Activated T-cell treated with anti-CD3 and anti-CD28 coated beads, Interleukin-2, amount 50 U/mL, for 72 hours (primary cell): ENCODE measurements at regions not wholly inside any gene's neighbourhood (a gene's known extent, or its start where the extent isn't known, plus 50 kb on each side); places are given as distances from the start of the nearest gene placed in this dataset.

Source experiments
- ATAC-seq, 2 donors: fragments of 150-1000 bp; cut with Tn5 transposase; replicated peaks in 1 of 2; 2 replicates each; pipeline ENCODE4 v1.10.0; 2021; ENCODE audit warnings: moderate library complexity in 2 of 2, mild to moderate bottlenecking in 1 of 2
- DNase-seq, 2 donors: peaks; one replicate each; pipeline ENCODE4 v3.0.0; 2021 to 2022; ENCODE audit warnings: mixed read lengths in 1 of 2
- H3K27ac Mint-ChIP-seq: one replicate; pipeline ENCODE4 v1.8.0; 2022; ENCODE audit warnings: mild to moderate bottlenecking, moderate library complexity, mixed read lengths
- H3K27me3 Mint-ChIP-seq: one replicate; pipeline ENCODE4 v1.8.0; 2022; ENCODE audit warnings: low read depth, mixed read lengths
- H3K36me3 Mint-ChIP-seq, 2 donors: one replicate each; pipeline ENCODE4 v1.8.0; 2022; ENCODE audit warnings: mixed read lengths in 2 of 2, mild to moderate bottlenecking in 1 of 2; ENCODE audit not compliant: insufficient read depth in 2 of 2
- H3K4me1 Mint-ChIP-seq: one replicate; pipeline ENCODE4 v1.8.0; 2022; ENCODE audit warnings: low read depth, mixed read lengths
- H3K4me3 Mint-ChIP-seq, 2 donors: one replicate each; pipeline ENCODE4 v1.8.0; 2022; ENCODE audit warnings: mild to moderate bottlenecking in 2 of 2, mixed read lengths in 2 of 2, moderate library complexity in 2 of 2
- H3K9me3 Mint-ChIP-seq, 2 donors: one replicate each; pipeline ENCODE4 v1.8.0; 2022; ENCODE audit warnings: mixed read lengths in 2 of 2

GRCh38 chr4:111698361-111698760 is 446.9 kb upstream of the FAM241A start:
- H3K36me3 Mint-ChIP-seq: no peaks in the 10 kb centered on the region
- H3K4me3 Mint-ChIP-seq: no peak overlapping the region
- H3K9me3 Mint-ChIP-seq: peaks cover 0 to 1% of the 10 kb centered on the region in 2 donors
- H3K4me1 Mint-ChIP-seq: no peaks in the 10 kb centered on the region
- no peak overlapping the region for H3K27ac Mint-ChIP-seq
- no peak for DNase-seq
- ATAC-seq: no peak
- H3K27me3 Mint-ChIP-seq: no peaks in the 10 kb centered on the region

GRCh38 chr4:111699165-111699564 is 446.1 kb upstream of the FAM241A start:
- no peak for ATAC-seq
- no peak overlapping the region for H3K27ac Mint-ChIP-seq
- no peak for DNase-seq
- H3K9me3 Mint-ChIP-seq: peaks cover 0 to under 1% of the 10 kb centered on the region in 2 donors
- H3K4me1 Mint-ChIP-seq: no peaks in the 10 kb centered on the region
- H3K27me3 Mint-ChIP-seq: no peaks in the 10 kb centered on the region
- no peak overlapping the region for H3K4me3 Mint-ChIP-seq
- no peaks in the 10 kb centered on the region for H3K36me3 Mint-ChIP-seq

- no peaks in the 10 kb centered on the region for H3K36me3 Mint-ChIP-seq
- DNase-seq (no peak), ATAC-seq (no peak)
- H3K27ac Mint-ChIP-seq: no peak overlapping the region
- no peaks in the 10 kb centered on the region for H3K27me3 Mint-ChIP-seq
- no peaks in the 10 kb centered on the region for H3K9me3 Mint-ChIP-seq
- no peaks in the 10 kb centered on the region for H3K4me1 Mint-ChIP-seq
- no peak overlapping the region for H3K4me3 Mint-ChIP-seq
These were observed 444.2 kb upstream of the FAM241A start for GRCh38 chr4:111701102-111701501.

GRCh38 chr4:111707491-111707890 is 437.8 kb upstream of the FAM241A start:
- no peak overlapping the region for H3K27ac Mint-ChIP-seq
- DNase-seq: no peak
- no peaks in the 10 kb centered on the region for H3K36me3 Mint-ChIP-seq
- H3K27me3 Mint-ChIP-seq: no peaks in the 10 kb centered on the region
- H3K9me3 Mint-ChIP-seq: no peaks in the 10 kb centered on the region
- H3K4me1 Mint-ChIP-seq: no peaks in the 10 kb centered on the region
- no peak overlapping the region for H3K4me3 Mint-ChIP-seq
- ATAC-seq: no peak

GRCh38 chr4:111712093-111712677 is 433.1 kb upstream of the FAM241A start:
- no peak overlapping the region for H3K4me3 Mint-ChIP-seq
- H3K9me3 Mint-ChIP-seq: no peaks in the 10 kb centered on the region
- ATAC-seq (no peak), DNase-seq (no peak)
- H3K36me3 Mint-ChIP-seq: no peaks in the 10 kb centered on the region
- H3K4me1 Mint-ChIP-seq: no peaks in the 10 kb centered on the region
- no peak overlapping the region for H3K27ac Mint-ChIP-seq
- H3K27me3 Mint-ChIP-seq: no peaks in the 10 kb centered on the region

GRCh38 chr4:111713276-111713675 is 432.0 kb upstream of the FAM241A start:
- no peak for ATAC-seq
- H3K27ac Mint-ChIP-seq: no peak overlapping the region
- no peak for DNase-seq
- no peaks in the 10 kb centered on the region for H3K36me3 Mint-ChIP-seq
- no peaks in the 10 kb centered on the region for H3K4me1 Mint-ChIP-seq
- no peaks in the 10 kb centered on the region for H3K27me3 Mint-ChIP-seq
- H3K9me3 Mint-ChIP-seq: no peaks in the 10 kb centered on the region
- H3K4me3 Mint-ChIP-seq: no peak overlapping the region

GRCh38 chr4:111717921-111718320 is 427.3 kb upstream of the FAM241A start:
- Mint-ChIP-seq H3K36me3 (no peaks in the 10 kb centered on the region), H3K9me3 (no peaks in the 10 kb centered on the region), H3K4me3 (no peak overlapping the region), H3K27me3 (no peaks in the 10 kb centered on the region), H3K4me1 (no peaks in the 10 kb centered on the region), H3K27ac (no peak overlapping the region)
- DNase-seq (no peak), ATAC-seq (no peak)

- ATAC-seq (no peak), DNase-seq (no peak)
- H3K4me3 Mint-ChIP-seq: no peak overlapping the region
- no peaks in the 10 kb centered on the region for H3K36me3 Mint-ChIP-seq
- peaks cover 0 to 2% of the 10 kb centered on the region in 2 donors for H3K9me3 Mint-ChIP-seq
- no peaks in the 10 kb centered on the region for H3K4me1 Mint-ChIP-seq
- no peaks in the 10 kb centered on the region for H3K27me3 Mint-ChIP-seq
- H3K27ac Mint-ChIP-seq: no peak overlapping the region
These were observed 426.3 kb upstream of the FAM241A start for GRCh38 chr4:111718763-111719559.

- Mint-ChIP-seq H3K27me3 (no peaks in the 10 kb centered on the region), H3K27ac (no peak overlapping the region), H3K36me3 (no peaks in the 10 kb centered on the region), H3K4me3 (no peak overlapping the region), H3K4me1 (no peaks in the 10 kb centered on the region), H3K9me3 (peaks cover 0 to 2% of the 10 kb centered on the region in 2 donors)
- ATAC-seq (no peak), DNase-seq (no peak)
These were observed 424.4 kb upstream of the FAM241A start for GRCh38 chr4:111720866-111721265.

- no peaks in the 10 kb centered on the region for H3K27me3 Mint-ChIP-seq
- no peak for DNase-seq
- ATAC-seq: no peak
These were observed 423.0 kb upstream of the FAM241A start for GRCh38 chr4:111722213-111722720.

GRCh38 chr4:111736516-111736915 is 408.7 kb upstream of the FAM241A start:
- H3K4me1 Mint-ChIP-seq: no peaks in the 10 kb centered on the region
- DNase-seq (no peak), ATAC-seq (no peak)
- no peak overlapping the region for H3K27ac Mint-ChIP-seq
- peaks cover 0 to 7% of the 10 kb centered on the region in 2 donors for H3K9me3 Mint-ChIP-seq
- H3K36me3 Mint-ChIP-seq: no peaks in the 10 kb centered on the region
- no peak overlapping the region for H3K4me3 Mint-ChIP-seq
- H3K27me3 Mint-ChIP-seq: no peaks in the 10 kb centered on the region

More at GRCh38 chr4:111722213-111722720, 423.0 kb upstream of the FAM241A start:
- H3K4me3 Mint-ChIP-seq: no peak overlapping the region
- H3K27ac Mint-ChIP-seq: no peak overlapping the region
- H3K4me1 Mint-ChIP-seq: no peaks in the 10 kb centered on the region
- no peaks in the 10 kb centered on the region for H3K36me3 Mint-ChIP-seq
- H3K9me3 Mint-ChIP-seq: peaks cover 0 to 2% of the 10 kb centered on the region in 2 donors

- Mint-ChIP-seq H3K27ac (no peak overlapping the region), H3K27me3 (no peaks in the 10 kb centered on the region), H3K9me3 (no peaks in the 10 kb centered on the region), H3K4me1 (no peaks in the 10 kb centered on the region), H3K36me3 (no peaks in the 10 kb centered on the region), H3K4me3 (no peak overlapping the region)
- ATAC-seq (no peak), DNase-seq (no peak)
These were observed 400.4 kb upstream of the FAM241A start for GRCh38 chr4:111744847-111745246.

GRCh38 chr4:111748157-111748556 is 397.1 kb upstream of the FAM241A start:
- Mint-ChIP-seq H3K4me3 (no peak overlapping the region), H3K27ac (no peak overlapping the region), H3K27me3 (no peaks in the 10 kb centered on the region), H3K36me3 (no peaks in the 10 kb centered on the region), H3K4me1 (no peaks in the 10 kb centered on the region), H3K9me3 (no peaks in the 10 kb centered on the region)
- ATAC-seq (no peak), DNase-seq (no peak)
